NB4 (cell line): ENCODE measurements at regions not wholly inside any gene's neighbourhood (a gene's known extent, or its start where the extent isn't known, plus 50 kb on each side); places are given as distances from the start of the nearest gene placed in this dataset.

Experiments
- MYC ChIP-seq: IDR thresholded peaks from 2 replicates; pipeline ENCODE4 v1.6.1; 2011; ENCODE audit warnings: low read depth, low read length
- POLR2A ChIP-seq: IDR thresholded peaks from 2 replicates; pipeline ENCODE4 v1.6.1; 2011; ENCODE audit warnings: mild to moderate bottlenecking; ENCODE audit not compliant: insufficient read length; ENCODE audit errors: extremely low read depth
- TF ChIP-seq, protein P1 (sequence below): IDR thresholded peaks from one replicate; pipeline ENCODE4 v1.5.1; 2012; ENCODE audit warnings: low read depth, low read length
- TF ChIP-seq, protein P2 (sequence below): IDR thresholded peaks from 2 replicates; pipeline ENCODE4 v1.6.1; 2011; ENCODE audit warnings: low read depth, low read length

DNA sequence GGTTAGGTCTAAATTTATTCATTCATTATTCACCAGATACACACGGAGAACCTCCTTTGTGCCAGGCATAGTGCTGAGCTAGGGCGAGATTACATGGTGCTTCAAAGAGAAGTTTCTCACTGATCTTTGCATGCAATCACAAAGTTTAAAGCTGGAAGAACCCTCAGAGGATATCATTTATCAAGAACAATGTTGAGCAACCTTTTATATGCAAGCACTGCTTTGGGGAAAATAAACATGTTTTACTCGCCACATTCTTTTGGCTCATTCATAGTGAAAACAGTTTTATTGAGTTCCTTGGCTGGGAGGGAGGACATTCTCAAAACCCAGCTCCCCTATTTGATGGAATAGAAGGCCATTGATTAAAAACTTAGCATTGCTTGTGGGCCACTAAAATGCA is 49.8 kb upstream of the XYLT1 start:
- TF ChIP-seq, protein P1, sequence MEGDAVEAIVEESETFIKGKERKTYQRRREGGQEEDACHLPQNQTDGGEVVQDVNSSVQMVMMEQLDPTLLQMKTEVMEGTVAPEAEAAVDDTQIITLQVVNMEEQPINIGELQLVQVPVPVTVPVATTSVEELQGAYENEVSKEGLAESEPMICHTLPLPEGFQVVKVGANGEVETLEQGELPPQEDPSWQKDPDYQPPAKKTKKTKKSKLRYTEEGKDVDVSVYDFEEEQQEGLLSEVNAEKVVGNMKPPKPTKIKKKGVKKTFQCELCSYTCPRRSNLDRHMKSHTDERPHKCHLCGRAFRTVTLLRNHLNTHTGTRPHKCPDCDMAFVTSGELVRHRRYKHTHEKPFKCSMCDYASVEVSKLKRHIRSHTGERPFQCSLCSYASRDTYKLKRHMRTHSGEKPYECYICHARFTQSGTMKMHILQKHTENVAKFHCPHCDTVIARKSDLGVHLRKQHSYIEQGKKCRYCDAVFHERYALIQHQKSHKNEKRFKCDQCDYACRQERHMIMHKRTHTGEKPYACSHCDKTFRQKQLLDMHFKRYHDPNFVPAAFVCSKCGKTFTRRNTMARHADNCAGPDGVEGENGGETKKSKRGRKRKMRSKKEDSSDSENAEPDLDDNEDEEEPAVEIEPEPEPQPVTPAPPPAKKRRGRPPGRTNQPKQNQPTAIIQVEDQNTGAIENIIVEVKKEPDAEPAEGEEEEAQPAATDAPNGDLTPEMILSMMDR, result no peak
- TF ChIP-seq POLR2A (no peak), MYC (no peak)
- TF ChIP-seq, protein P2, sequence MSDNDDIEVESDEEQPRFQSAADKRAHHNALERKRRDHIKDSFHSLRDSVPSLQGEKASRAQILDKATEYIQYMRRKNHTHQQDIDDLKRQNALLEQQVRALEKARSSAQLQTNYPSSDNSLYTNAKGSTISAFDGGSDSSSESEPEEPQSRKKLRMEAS, result no peak
